GM12878 (cell line): ENCODE measurements at regions not wholly inside any gene's neighbourhood (a gene's known extent, or its start where the extent isn't known, plus 50 kb on each side); places are given as distances from the start of the nearest gene placed in this dataset.

Experiments
- HSF1 ChIP-seq: fragments of 150-350 bp; IDR thresholded peaks from 2 replicates; pipeline ENCODE4 v1.6.1; 2014; ENCODE audit warnings: mild to moderate bottlenecking, low read depth, low read length
- KAT2A ChIP-seq: conservative IDR thresholded peaks from 2 replicates; pipeline ENCODE4 v1.6.1; 2011; ENCODE audit warnings: low read depth, low read length; ENCODE audit not compliant: control insufficient read depth
- PML ChIP-seq: IDR thresholded peaks from 2 replicates; pipeline ENCODE4 v1.6.1; 2012; ENCODE audit warnings: low read length, inconsistent platforms
- POU2F2 ChIP-seq: IDR thresholded peaks from 3 replicates; pipeline ENCODE4 v1.6.1; 2011; ENCODE audit warnings: low read depth, mild to moderate bottlenecking, low read length, borderline replicate concordance
- REST ChIP-seq: IDR thresholded peaks from 2 replicates; pipeline ENCODE4 v1.6.1; 2012; ENCODE audit warnings: mild to moderate bottlenecking, low read depth, low read length
- SIX5 ChIP-seq: IDR thresholded peaks from 2 replicates; pipeline ENCODE4 v1.6.1; 2011; ENCODE audit warnings: mild to moderate bottlenecking, low read depth, low read length, moderate library complexity; ENCODE audit not compliant: severe bottlenecking
- SMAD1 ChIP-seq: fragments of 450-650 bp; IDR thresholded peaks from 2 replicates; pipeline ENCODE4 v1.6.1; 2018; ENCODE audit warnings: mild to moderate bottlenecking, low read depth; ENCODE audit not compliant: partially characterized antibody
- ZBTB11 ChIP-seq: fragments of 450-650 bp; formaldehyde crosslinking; IDR thresholded peaks from 2 replicates; pipeline ENCODE4 v1.5.0; 2022; ENCODE audit warnings: mild to moderate bottlenecking, missing genetic modification characterization

- no peak for TF ChIP-seq REST
- TF ChIP-seq KAT2A = no peak
- TF ChIP-seq POU2F2 = no peak
- TF ChIP-seq HSF1 = no peak
- TF ChIP-seq PML = no peak
- TF ChIP-seq SMAD1 = no peak
- TF ChIP-seq ZBTB11 (CRISPR knock-in tag) = no peak
- no peak for TF ChIP-seq SIX5
These were observed 300.4 kb upstream of the RASGRP1 start (continued) for GRCh38 chr15:38864827-38865581.
